Prostate gland (tissue), 2 donors: ENCODE measurements at regions not wholly inside any gene's neighbourhood (a gene's known extent, or its start where the extent isn't known, plus 50 kb on each side); places are given as distances from the start of the nearest gene placed in this dataset.

Source experiments
- CTCF ChIP-seq, 4 experiments: fragments of 200-600 bp in 2 of 4; fragments of 450-650 bp in 2 of 4; sonication (generic) in 2 of 4; IDR thresholded peaks; 1 replicate in 3 of 4; 2 replicates in 1 of 4; pipeline ENCODE4 v1.5.1; 2016 to 2019; ENCODE audit warnings: antibody characterized with exemption in 4 of 4, mild to moderate bottlenecking in 2 of 4, moderate library complexity in 2 of 4
- POLR2A ChIP-seq: fragments of 450-650 bp; IDR thresholded peaks from one replicate; pipeline ENCODE4 v1.6.1; 2016; ENCODE audit warnings: antibody characterized with exemption, mild to moderate bottlenecking

- TF ChIP-seq CTCF (IDR thresholded peaks at IDR 0.05) (no peak), POLR2A (no peak)
Measured at GRCh38 chr1:208476846-208477170, 232.6 kb upstream of the PLXNA2 start.
